GM21786 (cell line): ENCODE measurements at regions not wholly inside any gene's neighbourhood (a gene's known extent, or its start where the extent isn't known, plus 50 kb on each side); places are given as distances from the start of the nearest gene placed in this dataset.

Experiments
- ATAC-seq: cut with Tn5 transposase; IDR thresholded peaks from one replicate; pipeline ENCODE4 v1.9.1; 2021; ENCODE audit not compliant: unreplicated experiment

- no peak for ATAC-seq
Measured at GRCh38 chr10:60572511-60573194, 183.0 kb upstream of the ANK3 start.

DNA sequence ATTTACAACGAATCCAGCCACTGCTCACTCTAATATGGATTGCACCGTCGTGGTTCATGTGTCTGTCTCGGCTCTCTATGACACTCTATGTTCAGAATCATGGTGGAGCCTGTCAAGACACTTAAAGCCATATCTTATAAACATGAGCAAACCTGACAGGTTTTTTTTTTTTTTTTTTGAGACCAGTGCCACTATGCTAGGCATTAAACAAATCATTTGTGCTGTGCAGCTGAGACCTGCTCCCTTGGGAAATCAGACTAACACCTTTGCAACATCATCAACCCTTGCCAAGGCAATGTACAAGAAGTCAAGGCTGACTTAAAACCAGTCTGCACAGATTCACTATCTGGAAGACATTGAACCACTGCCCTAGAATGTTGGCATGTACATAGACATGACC, 181.2 kb upstream of the ANK3 start:
- ATAC-seq = no peak

- ATAC-seq = no peak
Measured at GRCh38 chr10:60570272-60570865, 180.7 kb upstream of the ANK3 start.

GRCh38 chr10:60569681-60570080, 180.0 kb upstream of the ANK3 start:
- no peak for ATAC-seq

DNA sequence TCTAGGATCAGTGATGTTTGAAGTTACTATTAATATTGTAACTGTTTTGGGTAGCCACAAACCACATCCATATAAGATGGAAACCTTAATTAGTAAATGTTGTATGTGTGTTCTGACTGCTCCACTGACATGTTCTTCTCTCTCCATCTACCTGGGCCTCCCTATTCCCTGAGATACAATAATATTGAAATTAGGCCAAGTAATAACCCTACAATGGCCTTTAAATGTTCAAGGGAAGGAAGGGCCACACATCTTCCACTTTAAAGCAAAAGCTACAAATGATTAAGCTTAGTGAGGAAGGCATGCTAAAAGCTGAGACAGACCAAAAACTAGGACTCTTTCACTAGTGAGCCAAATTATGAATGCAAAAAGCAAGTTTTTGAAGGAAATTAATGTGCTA, 176.4 kb upstream of the ANK3 start:
- no peak for ATAC-seq

DNA sequence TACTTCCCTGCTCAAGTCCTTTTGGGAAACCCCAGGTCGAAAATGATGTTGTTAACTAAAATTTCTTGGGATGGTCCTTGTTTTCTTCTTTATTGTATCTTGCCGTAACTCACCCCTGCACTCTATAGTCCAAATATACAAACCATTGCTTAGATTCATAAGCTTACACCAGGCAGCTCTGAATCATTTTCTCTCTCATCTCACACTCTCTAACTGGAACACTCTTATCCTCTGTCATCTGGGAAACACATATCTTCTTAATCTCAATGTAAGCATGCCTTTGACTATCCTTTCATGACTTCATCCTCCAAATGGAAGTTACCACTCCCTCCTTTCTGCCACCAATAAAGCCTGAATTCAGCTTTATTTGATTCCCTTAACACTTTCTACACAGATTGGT, 175.8 kb upstream of the ANK3 start:
- no peak for ATAC-seq

- no peak for ATAC-seq
Measured at GRCh38 chr10:60564475-60564874, 174.8 kb upstream of the ANK3 start.

DNA sequence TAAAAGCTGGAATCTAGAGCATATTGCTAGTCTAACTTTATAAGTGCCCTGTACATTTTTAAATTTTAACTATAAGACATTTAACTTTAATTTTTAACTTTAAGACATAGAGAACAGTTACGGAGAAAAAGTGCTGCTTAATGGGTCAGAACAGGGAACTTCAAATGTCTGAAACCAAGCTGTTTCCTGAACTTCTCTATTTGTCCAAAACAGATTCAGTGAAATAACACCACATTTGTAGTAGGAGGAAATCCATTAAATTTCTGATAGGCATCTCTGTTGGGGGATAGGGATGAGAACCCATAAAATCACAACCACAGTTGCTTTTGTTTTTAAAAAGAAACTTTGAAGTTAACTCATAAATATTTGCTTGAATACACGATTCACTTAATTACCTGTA, 170.8 kb upstream of the ANK3 start:
- no peak for ATAC-seq

- no peak for ATAC-seq
Measured at GRCh38 chr10:60555700-60556099, 166.0 kb upstream of the ANK3 start.

DNA sequence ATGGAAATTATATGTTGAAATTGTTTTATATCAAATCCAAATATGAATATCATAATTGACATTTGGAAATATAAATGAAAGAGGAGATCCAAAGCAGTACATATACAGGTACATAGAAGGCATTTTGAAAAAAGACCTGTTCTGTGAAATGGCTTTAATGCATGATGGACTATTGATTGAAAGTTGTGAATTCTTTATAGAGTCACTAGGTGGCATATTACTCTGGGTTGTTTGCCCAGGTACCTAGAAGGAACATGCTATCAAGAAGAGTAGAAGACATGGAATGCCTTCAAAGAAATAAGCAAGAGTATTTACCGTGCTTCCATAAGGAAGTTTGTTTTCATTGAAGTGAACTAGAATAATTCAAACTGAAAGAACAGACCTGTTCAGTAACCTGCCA, 160.0 kb upstream of the ANK3 start:
- ATAC-seq = peak; percentile 56

- ATAC-seq = no peak
Measured at GRCh38 chr10:60542657-60543056, 153.0 kb upstream of the ANK3 start.

DNA sequence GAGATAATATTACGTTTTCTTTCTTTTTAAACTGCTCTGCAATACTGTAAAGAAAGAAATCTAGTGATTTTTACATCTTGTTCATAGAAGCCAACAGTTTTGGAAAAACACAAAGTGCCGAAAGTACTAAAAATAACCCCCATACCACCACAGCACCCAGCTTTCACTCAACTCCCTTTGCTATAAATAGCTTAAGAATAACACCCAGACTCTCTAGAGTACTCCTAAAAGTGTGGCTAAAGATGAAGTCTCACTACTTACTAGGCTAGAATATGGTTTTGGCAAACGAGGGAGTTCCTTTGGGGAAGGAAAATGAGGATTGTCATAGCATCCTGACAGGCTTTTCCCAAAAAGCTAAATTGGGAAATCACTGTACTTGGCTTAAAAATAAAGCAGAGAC, 151.8 kb upstream of the ANK3 start:
- ATAC-seq = no peak

DNA sequence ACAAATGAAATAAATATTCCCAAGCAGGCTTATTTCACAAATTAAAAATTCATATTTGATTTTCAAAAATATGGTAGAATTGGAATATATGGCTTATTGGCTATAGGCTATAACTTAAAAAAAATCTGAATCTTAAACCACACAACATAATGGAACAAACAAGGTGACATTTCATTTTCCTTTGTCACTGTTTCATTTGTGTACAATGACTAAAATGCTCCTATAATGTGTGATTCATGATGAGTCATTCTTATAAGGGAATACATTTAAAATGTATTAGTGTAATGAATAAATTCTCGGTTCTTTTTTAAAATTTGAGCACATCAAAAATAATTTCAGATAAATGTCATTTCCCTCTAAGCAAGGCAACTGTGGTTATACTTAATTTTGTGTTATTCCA, 148.0 kb upstream of the ANK3 start:
- no peak for ATAC-seq

DNA sequence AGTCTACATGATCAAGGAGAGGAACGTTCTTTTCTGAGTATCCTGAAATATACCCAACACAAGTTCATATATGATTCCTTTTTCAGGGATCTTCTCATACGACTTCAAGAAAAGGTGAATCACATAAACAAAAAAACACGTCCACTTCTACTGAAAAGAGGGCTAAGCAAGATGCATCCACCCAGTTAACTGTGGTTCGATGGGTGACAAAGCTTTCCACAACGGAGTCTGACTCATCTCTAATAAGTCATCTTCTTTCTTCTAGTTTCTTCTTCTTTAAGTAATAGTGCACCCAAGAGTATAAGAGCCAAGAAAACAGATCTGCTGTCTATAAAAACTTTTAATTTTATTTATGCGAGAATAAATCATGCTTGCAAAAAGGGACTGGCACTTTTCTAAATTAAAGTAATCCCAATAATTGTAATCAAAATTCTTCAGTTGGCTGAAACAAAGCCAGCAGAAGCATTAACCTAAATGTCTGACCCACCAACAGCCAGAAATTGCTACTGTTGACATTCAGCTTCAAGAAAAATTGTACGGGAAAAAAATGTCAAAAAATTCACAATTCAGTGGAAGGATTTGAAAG, 146.9 kb upstream of the ANK3 start:
- no peak for ATAC-seq

DNA sequence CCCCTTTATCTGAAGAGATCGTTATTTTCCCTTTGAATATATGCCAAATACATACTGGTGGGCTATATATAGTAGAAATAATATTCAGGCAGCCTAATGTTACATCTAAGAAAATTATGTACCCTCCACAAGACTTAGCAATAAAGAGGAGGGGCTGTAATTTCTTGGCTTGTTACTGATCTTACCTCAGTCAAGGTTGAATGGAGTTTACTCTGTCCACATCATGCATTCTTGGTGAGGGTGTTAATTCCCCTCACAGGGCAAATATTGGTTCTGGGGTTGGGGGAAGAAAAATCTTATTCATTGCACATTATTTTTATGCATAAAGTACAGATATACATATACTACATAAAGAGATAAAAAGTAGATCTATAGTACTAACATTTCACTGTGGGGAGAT, 145.8 kb upstream of the ANK3 start:
- no peak for ATAC-seq

GRCh38 chr10:60534761-60535389, 145.2 kb upstream of the ANK3 start:
- no peak for ATAC-seq

GRCh38 chr10:60532696-60533468, 143.2 kb upstream of the ANK3 start:
- no peak for ATAC-seq

GRCh38 chr10:60531006-60531405, 141.3 kb upstream of the ANK3 start:
- no peak for ATAC-seq

GRCh38 chr10:60527676-60528075, 138.0 kb upstream of the ANK3 start:
- ATAC-seq = no peak

DNA sequence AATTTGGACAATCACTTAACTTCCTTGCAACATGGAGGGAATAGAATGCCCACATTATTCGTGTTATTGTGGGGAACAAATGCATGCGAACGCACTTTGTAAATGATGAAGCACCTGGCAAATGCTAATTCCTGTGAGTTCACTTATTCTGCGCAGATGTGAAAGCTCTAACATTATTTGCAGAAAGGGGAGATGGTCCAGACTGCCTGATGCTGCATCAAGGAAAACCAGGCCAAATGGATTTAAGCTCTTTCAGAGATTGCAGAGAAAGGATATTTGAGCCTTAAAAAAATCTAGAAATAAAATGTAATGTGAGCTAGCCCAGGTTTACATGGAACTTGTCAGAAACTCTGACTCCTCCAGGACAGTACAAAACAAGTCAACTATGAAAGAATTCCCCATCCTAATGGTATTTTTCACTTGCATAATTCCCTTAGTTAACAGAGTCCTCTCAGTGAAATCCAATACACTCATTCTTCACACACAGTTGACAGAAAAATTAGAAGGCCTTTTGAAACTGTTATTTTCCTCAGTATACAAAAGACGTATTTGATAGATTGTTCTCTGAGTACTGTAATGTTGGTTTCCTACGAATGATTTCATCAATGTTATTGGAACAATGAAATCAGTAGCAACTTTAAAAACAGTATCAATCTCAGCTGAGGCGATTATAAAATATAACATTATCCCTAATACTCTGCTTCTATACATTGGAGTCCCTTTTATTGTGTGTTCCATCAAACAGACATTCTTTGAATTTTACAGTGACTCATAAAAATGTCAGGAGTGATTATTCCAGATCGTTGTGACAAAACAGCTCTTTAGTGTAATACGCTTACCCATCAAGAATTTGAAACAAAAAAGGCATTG, 136.3 kb upstream of the ANK3 start:
- no peak for ATAC-seq

DNA sequence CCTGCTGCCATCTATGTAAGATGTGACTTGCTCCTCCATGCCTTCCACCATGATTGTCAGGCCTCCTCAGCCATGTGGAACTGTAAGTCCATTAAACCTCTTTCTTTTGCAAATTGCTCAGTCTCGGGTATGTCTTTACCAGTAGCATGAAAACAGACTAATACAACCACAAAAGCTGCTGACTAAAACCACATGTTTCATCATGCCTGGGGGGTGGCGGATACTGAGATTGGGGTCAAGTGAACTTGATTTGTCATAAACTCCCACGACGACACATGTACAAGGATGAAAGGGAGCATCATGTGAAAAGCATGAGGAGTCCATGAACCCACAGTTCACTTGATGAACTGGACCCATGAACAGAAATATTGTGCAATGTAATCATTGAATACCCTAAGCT, 134.9 kb upstream of the ANK3 start:
- ATAC-seq = no peak
